Mesenchymal stem cell (in vitro differentiated cells and primary cell): ENCODE measurements at regions not wholly inside any gene's neighbourhood (a gene's known extent, or its start where the extent isn't known, plus 50 kb on each side); places are given as distances from the start of the nearest gene placed in this dataset.

Source experiments
- DNase-seq: peaks from one replicate; pipeline ENCODE4 v3.0.0-alpha.2; 2013
- H2AFZ ChIP-seq: one replicate; pipeline ENCODE4 v1.6.1; 2013; ENCODE audit warnings: low read depth, mild to moderate bottlenecking, control low read depth, inconsistent platforms, low read length, moderate library complexity
- H2AK5ac ChIP-seq: 2 replicates; pipeline ENCODE4 v1.6.1; 2013; ENCODE audit warnings: low read length, moderate library complexity, mild to moderate bottlenecking, inconsistent platforms; ENCODE audit not compliant: severe bottlenecking
- H2BK120ac ChIP-seq: one replicate; pipeline ENCODE4 v1.6.1; 2013; ENCODE audit warnings: low read depth, mild to moderate bottlenecking, inconsistent platforms, low read length, moderate library complexity
- H2BK12ac ChIP-seq, 2 experiments: one replicate each; pipeline ENCODE4 v1.6.1; 2013; ENCODE audit warnings: inconsistent platforms in 2 of 2, low read length in 2 of 2, mild to moderate bottlenecking in 2 of 2, moderate library complexity in 2 of 2, control low read depth in 1 of 2
- H2BK15ac ChIP-seq: one replicate; pipeline ENCODE4 v1.6.1; 2013; ENCODE audit warnings: mild to moderate bottlenecking, low read depth, inconsistent platforms; ENCODE audit not compliant: poor library complexity, severe bottlenecking
- H2BK5ac ChIP-seq: 2 replicates; pipeline ENCODE4 v1.6.1; 2013; ENCODE audit warnings: low read depth, mild to moderate bottlenecking, low read length, control low read depth, inconsistent platforms; ENCODE audit not compliant: poor library complexity, severe bottlenecking
- H3K14ac ChIP-seq, 2 experiments: one replicate each; pipeline ENCODE4 v1.6.1; 2013; ENCODE audit warnings: inconsistent platforms in 2 of 2, low read length in 2 of 2, control low read depth in 1 of 2, mild to moderate bottlenecking in 1 of 2, moderate library complexity in 1 of 2
- H3K18ac ChIP-seq, 2 experiments: one replicate each; pipeline ENCODE4 v1.6.1; 2013; ENCODE audit warnings: inconsistent platforms in 2 of 2, low read length in 2 of 2, control low read depth in 1 of 2, low read depth in 1 of 2, mild to moderate bottlenecking in 1 of 2
- H3K23ac ChIP-seq, 2 experiments: one replicate each; pipeline ENCODE4 v1.6.1; 2013; ENCODE audit warnings: inconsistent platforms in 2 of 2, low read length in 2 of 2, mild to moderate bottlenecking in 2 of 2, moderate library complexity in 2 of 2, control low read depth in 1 of 2
- H3K27ac ChIP-seq: 2 replicates; pipeline ENCODE4 v1.5.1; 2013; ENCODE audit warnings: mild to moderate bottlenecking, moderate library complexity, low read length, control low read depth, inconsistent platforms; ENCODE audit not compliant: poor library complexity, severe bottlenecking
- H3K27me3 ChIP-seq, 2 experiments: 2 replicates each; pipeline versions ENCODE4 v1.6.1 to v1.7.0; 2013; ENCODE audit warnings: low read length in 2 of 2, mild to moderate bottlenecking in 2 of 2, moderate library complexity in 2 of 2, control low read depth in 1 of 2, inconsistent platforms in 1 of 2; ENCODE audit not compliant: control insufficient read depth in 1 of 2, insufficient read depth in 1 of 2
- H3K36me3 ChIP-seq, 2 experiments: 2 replicates each; pipeline versions ENCODE4 v1.6.1 to v1.7.0; 2013; ENCODE audit warnings: low read length in 2 of 2, control low read depth in 1 of 2, inconsistent platforms in 1 of 2, low read depth in 1 of 2, mild to moderate bottlenecking in 1 of 2; ENCODE audit not compliant: insufficient read depth in 2 of 2, control insufficient read depth in 1 of 2
- H3K4ac ChIP-seq, 2 experiments: one replicate each; pipeline ENCODE4 v1.6.1; 2013; ENCODE audit warnings: inconsistent platforms in 2 of 2, low read length in 2 of 2, mild to moderate bottlenecking in 2 of 2, moderate library complexity in 2 of 2, control low read depth in 1 of 2, low read depth in 1 of 2
- H3K4me1 ChIP-seq: 2 replicates; pipeline ENCODE4 v1.6.1; 2013; ENCODE audit warnings: low read depth, low read length, control low read depth; ENCODE audit not compliant: control insufficient read depth, insufficient read depth
- H3K4me2 ChIP-seq: 2 replicates; pipeline ENCODE4 v1.6.1; 2013; ENCODE audit warnings: low read length, mild to moderate bottlenecking, inconsistent platforms; ENCODE audit not compliant: poor library complexity, severe bottlenecking
- H3K4me3 ChIP-seq, 2 experiments: 2 replicates each; pipeline versions ENCODE4 v1.5.1 to v1.7.0; 2013; ENCODE audit warnings: low read length in 2 of 2, mild to moderate bottlenecking in 2 of 2, control low read depth in 1 of 2, low read depth in 1 of 2; ENCODE audit not compliant: insufficient read depth in 1 of 2
- H3K79me1 ChIP-seq: replicated peaks from 2 replicates; pipeline ENCODE4 v1.6.1; 2013; ENCODE audit warnings: mild to moderate bottlenecking, control low read depth, low read length, inconsistent platforms; ENCODE audit not compliant: poor library complexity, severe bottlenecking
- H3K9ac ChIP-seq: 2 replicates; pipeline ENCODE4 v1.7.0; 2013; ENCODE audit warnings: mild to moderate bottlenecking, low read length, moderate library complexity
- H3K9me3 ChIP-seq: 2 replicates; pipeline ENCODE4 v1.7.0; 2013; ENCODE audit warnings: mild to moderate bottlenecking, low read length; ENCODE audit not compliant: control insufficient read depth
- H4K8ac ChIP-seq: one replicate; pipeline ENCODE4 v1.6.1; 2013; ENCODE audit warnings: inconsistent platforms, mild to moderate bottlenecking, low read length, moderate library complexity
- H4K91ac ChIP-seq: one replicate; pipeline ENCODE4 v1.6.1; 2013; ENCODE audit warnings: mild to moderate bottlenecking, low read length, inconsistent platforms
- WGBS: methylation state at CpG from one replicate; pipeline ENCODE4 v1.1.7; 2013; ENCODE audit warnings: mixed read lengths; 5-methylcytosine and 5-hydroxymethylcytosine counted together

GRCh38 chr13:63041640-63042414 is 1626.2 kb upstream of the PCDH20 start:
- H3K27ac ChIP-seq: no peak overlapping the region
- no peaks in the 10 kb centered on the region for H3K36me3 ChIP-seq
- no peak overlapping the region for H2BK5ac ChIP-seq
- H3K4me2 ChIP-seq: no peak overlapping the region
- 90% methylated on average over 3 of the region's 4 CpGs for WGBS
- no peak overlapping the region for H3K4ac ChIP-seq
- H3K79me1 ChIP-seq: no peaks in the 10 kb centered on the region
- no peaks in the 10 kb centered on the region for H3K27me3 ChIP-seq
- no peak overlapping the region for H4K91ac ChIP-seq
- H3K9ac ChIP-seq: no peak overlapping the region
- no peak overlapping the region for H2AFZ ChIP-seq
- no peak overlapping the region for H4K8ac ChIP-seq
- no peak overlapping the region for H3K14ac ChIP-seq
- no peak overlapping the region for H3K18ac ChIP-seq
- H3K23ac ChIP-seq: no peak overlapping the region
- no peak overlapping the region for H2BK120ac ChIP-seq
- no peak overlapping the region for H2BK12ac ChIP-seq
- H2AK5ac ChIP-seq: no peak overlapping the region
- no peaks in the 10 kb centered on the region for H3K4me1 ChIP-seq
- H2BK15ac ChIP-seq: no peak overlapping the region
- DNase-seq: no peak
- no peak overlapping the region for H3K4me3 ChIP-seq
- H3K9me3 ChIP-seq: no peaks in the 10 kb centered on the region

- Histone ChIP-seq H3K4me3 (no peak overlapping the region), H2BK15ac (no peak overlapping the region), H2BK5ac (no peak overlapping the region), H3K14ac (no peak overlapping the region), H3K9me3 (peaks cover 3% of the 10 kb centered on the region), H3K18ac (no peak overlapping the region), H3K79me1 (no peaks in the 10 kb centered on the region), H2AK5ac (no peak overlapping the region), H3K4ac (no peak overlapping the region), H3K36me3 (no peaks in the 10 kb centered on the region), H2BK120ac (no peak overlapping the region), H4K91ac (no peak overlapping the region), H3K4me2 (no peak overlapping the region), H3K23ac (no peak overlapping the region), H3K27ac (no peak overlapping the region), H3K4me1 (no peaks in the 10 kb centered on the region), H2BK12ac (no peak overlapping the region), H4K8ac (no peak overlapping the region), H3K9ac (no peak overlapping the region), H2AFZ (no peak overlapping the region), H3K27me3 (no peaks in the 10 kb centered on the region)
- no peak for DNase-seq
- 83% methylated on average over 2 of the region's 3 CpGs for WGBS
Measured at GRCh38 chr13:63026285-63026797, 1610.7 kb upstream of the PCDH20 start.

DNA sequence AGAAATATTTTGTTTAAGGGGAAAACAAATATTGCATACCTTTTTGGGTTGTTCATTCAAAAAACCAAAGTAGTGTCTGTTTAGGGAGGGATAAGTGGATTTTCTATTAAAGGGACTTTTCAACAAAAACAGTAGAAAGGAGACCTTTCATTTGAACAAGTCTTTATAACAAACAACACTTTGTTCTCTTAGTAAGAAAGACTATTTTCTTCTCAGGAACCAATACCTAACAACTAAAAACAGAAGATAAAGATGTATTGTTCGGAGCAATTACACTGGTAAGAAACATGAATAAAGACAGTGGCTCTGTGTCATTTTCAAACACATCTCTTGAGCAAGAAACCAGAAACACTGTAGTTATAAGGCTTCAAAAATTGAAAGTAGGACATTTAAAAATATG is 1610.1 kb upstream of the PCDH20 start:
- H3K27me3 ChIP-seq: no peaks in the 10 kb centered on the region
- H3K23ac ChIP-seq: no peak overlapping the region
- H3K18ac ChIP-seq: no peak overlapping the region
- no peak overlapping the region for H3K9ac ChIP-seq
- H2AK5ac ChIP-seq: no peak overlapping the region
- no peaks in the 10 kb centered on the region for H3K4me1 ChIP-seq
- no peak overlapping the region for H4K91ac ChIP-seq
- H3K27ac ChIP-seq: no peak overlapping the region
- no peak overlapping the region for H2BK12ac ChIP-seq
- H2BK15ac ChIP-seq: no peak overlapping the region
- no peaks in the 10 kb centered on the region for H3K36me3 ChIP-seq
- no peak for DNase-seq
- no CpG with 5 or more reads among the region's 1 CpG for WGBS
- no peak overlapping the region for H3K4me3 ChIP-seq
- no peak overlapping the region for H3K4ac ChIP-seq
- no peak overlapping the region for H2AFZ ChIP-seq
- no peak overlapping the region for H2BK5ac ChIP-seq
- no peaks in the 10 kb centered on the region for H3K79me1 ChIP-seq
- peaks cover 3% of the 10 kb centered on the region for H3K9me3 ChIP-seq
- H3K4me2 ChIP-seq: no peak overlapping the region
- H2BK120ac ChIP-seq: no peak overlapping the region
- H4K8ac ChIP-seq: no peak overlapping the region
- no peak overlapping the region for H3K14ac ChIP-seq

DNA sequence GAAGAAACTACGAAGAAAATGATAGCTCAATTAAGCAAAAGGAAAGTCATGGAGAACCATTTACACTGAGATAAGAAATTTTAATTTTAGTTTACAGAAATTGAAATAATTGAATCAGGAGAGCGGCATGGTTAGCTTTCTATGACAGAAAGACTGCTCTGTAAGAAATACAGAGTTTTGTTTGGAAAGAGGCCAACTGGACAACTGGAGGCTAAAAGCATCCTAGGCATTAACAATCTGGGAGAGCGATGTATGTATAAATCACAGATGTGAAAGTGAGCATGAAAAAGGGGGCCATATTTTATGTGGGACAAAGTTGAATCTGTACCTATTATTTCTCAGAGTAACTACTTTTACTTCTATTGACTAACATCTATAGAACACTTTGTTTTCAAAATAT is 1608.8 kb upstream of the PCDH20 start:
- no peak overlapping the region for H3K27ac ChIP-seq
- no peak overlapping the region for H4K8ac ChIP-seq
- 86% methylated on average over 2 of the region's 3 CpGs for WGBS
- H2AFZ ChIP-seq: no peak overlapping the region
- no peak overlapping the region for H2BK120ac ChIP-seq
- no peak overlapping the region for H3K4me2 ChIP-seq
- H3K36me3 ChIP-seq: no peaks in the 10 kb centered on the region
- H2BK12ac ChIP-seq: no peak overlapping the region
- peak; percentile 22 for DNase-seq
- no peaks in the 10 kb centered on the region for H3K79me1 ChIP-seq
- H4K91ac ChIP-seq: no peak overlapping the region
- peaks cover 3% of the 10 kb centered on the region for H3K9me3 ChIP-seq
- H3K4me3 ChIP-seq: no peak overlapping the region
- no peak overlapping the region for H2BK15ac ChIP-seq
- H2BK5ac ChIP-seq: no peak overlapping the region
- no peak overlapping the region for H2AK5ac ChIP-seq
- no peak overlapping the region for H3K18ac ChIP-seq
- no peak overlapping the region for H3K9ac ChIP-seq
- H3K14ac ChIP-seq: no peak overlapping the region
- H3K4ac ChIP-seq: no peak overlapping the region
- no peak overlapping the region for H3K23ac ChIP-seq
- no peaks in the 10 kb centered on the region for H3K27me3 ChIP-seq
- no peaks in the 10 kb centered on the region for H3K4me1 ChIP-seq
